ENCODE measurements at regions not wholly inside any gene's neighbourhood (a gene's known extent, or its start where the extent isn't known, plus 50 kb on each side); places are given as distances from the start of the nearest gene placed in this dataset.

DNA sequence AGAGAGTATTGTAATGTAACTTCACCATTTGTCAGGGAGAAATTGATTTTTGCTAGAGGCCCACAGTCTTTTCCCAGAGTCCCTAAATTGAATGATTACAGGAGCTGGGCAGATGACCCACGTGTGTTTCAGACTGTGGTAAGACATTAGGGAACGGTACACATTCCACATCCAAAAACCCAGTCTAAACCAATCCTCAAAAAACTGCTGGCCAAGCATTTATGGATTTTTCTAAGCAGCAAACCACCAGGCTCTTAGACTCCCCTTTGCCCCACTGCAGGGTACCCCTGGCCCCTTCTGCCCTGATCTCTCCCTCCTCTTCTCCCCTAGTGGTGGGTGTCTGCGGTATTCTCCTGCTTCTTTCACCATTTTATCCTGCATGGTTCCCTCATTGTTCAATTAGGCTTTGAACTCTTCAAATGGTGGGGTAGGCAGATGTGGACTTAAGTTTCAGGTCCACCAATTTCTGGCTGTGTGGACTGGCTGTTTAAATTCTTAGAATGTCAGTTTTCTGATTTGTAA lies 135.5 kb upstream of the SORCS3 start:
- no peak for DNase-seq

DNA sequence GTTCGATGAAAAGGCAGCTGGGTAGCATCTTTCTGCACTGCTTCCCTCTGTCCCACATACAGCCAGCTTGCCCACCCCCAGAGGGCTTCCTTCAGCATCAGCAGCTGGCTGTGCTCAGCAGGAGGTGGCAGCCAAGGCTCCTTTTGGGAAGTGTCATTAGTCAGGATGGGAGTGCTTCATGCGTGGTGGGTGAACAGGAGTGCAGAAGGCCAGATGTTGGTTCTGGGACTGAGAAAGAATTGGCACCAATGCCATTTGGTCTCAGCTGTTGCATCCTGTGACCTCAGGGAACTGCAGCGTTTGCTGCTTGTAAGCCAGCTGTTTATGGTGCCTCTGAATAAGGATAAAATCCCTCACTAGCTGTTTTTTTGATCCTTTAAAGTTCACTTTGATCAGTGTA lies 131.1 kb upstream of the SORCS3 start:
- DNase-seq = no peak

DNA sequence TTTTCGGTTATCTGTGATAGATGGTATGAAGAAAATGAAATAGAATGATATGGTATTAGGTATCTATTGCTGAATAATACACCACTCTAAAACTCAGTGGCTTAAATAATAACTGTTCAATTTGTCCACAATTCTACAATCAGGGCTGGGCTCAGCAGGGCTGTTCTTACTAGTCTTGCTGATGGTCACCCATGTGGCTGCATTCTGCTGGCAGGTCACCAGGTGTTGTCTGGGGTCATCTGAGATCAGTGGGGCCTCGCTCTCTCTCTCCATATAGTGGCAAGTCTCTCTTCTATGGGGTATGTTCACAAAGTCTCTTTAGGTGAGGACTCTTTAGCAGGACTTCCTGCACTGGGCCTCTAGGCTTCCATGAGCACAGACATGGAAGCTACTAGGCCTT lies 130.4 kb upstream of the SORCS3 start:
- DNase-seq = no peak

DNA sequence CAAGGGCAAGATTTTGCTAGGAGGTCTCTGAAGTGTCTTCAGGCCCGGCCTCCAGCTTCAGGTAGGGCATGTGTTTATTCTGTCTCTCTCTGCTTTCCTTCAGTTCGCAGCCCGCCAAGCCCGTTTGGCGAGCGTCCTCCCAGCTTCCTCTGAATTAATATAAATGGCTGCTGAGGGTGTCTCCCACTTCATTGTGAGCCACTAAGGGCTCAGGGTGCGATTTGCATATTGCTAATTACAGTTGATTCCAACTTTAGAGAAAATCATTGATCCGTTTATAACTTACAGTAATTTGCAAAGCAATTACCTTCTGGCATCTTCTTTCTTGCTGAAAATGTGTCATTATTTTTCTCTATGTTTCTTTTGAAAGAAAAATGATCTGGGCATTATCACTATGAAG lies 128.3 kb upstream of the SORCS3 start:
- no peak for DNase-seq

DNA sequence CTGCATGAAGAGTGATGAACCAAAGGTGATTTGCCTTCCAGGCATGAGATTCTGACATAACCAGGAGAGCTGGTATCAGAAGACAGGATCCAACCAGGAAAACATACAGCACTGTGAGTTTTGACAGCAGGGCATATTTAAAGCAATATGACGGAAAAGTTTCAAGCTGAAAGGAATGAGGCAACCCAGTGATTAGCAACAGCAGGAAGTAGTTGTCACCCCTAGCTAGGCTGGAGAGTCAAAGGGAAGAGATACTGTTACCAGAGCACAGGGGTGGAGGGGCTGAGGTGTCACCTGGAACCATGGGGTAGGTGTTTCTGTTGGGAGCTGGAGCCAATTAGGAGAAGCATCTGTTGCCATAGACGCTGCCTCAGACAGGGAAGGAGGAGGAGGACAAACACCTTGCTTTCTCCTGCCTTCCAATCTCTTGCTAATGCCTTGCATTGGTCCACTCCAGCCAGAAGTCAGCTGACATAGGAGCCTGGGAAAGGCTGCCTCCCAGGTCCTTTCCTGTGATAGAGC lies 125.4 kb upstream of the SORCS3 start:
- no peak for DNase-seq

DNA sequence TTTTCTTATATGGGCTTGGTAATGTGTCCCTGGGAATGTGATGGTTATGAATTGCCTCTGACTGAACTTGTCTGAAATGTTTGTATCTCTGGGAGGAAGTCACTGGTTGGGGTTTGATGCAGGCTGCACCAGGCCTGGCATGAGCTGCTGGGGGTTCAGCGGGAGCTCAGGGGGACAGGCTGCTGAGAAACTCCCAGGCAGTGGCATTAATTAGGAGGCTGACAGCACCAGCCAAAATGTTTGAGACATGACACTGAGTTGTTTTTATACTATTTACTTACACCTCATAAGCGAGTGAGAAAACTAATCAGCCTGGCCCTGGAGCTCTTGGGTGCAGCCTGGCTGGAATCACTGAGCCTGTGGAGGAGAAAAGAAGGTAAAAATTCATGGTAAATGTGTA lies 124.1 kb upstream of the SORCS3 start:
- DNase-seq = no peak

DNA sequence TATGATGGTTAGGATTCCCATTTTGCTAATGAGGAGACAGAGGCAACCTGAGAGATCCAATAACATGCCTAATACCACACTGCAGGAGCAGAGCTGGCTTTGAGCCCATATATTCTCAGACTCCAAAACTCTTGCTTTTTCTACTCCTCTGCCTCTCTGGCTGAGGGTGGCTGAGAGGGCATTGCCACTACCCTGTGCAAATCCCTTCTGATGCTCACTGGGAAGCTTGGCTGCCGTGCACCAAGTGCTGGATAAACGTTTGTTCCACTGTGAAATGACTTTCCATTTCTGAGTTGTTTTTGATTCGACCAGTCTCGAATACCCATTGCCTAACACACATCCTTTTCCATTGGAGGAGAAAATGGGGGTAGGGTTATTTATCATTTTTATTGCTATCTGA lies 123.1 kb upstream of the SORCS3 start:
- DNase-seq = no peak

DNA sequence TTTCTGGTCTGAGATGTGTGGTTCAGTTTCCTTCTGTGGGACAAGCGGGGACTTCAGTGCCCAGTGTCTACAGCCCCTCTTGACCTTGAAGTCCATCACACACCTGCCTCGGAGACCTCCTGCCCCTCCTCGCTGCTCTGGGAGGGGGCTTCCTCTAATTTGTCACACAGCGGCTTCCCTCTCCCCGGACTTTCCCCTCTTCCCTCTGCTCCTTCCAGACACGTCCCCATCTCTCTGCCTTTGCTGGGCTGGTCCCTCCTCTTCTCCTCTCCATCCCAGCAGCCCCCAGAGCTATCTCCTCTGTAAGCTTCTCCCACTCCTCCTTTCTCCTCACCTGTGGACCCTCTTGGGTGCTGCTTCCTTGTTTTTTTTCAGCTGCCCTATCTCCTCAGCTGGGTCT lies 122.2 kb upstream of the SORCS3 start:
- DNase-seq = no peak

DNA sequence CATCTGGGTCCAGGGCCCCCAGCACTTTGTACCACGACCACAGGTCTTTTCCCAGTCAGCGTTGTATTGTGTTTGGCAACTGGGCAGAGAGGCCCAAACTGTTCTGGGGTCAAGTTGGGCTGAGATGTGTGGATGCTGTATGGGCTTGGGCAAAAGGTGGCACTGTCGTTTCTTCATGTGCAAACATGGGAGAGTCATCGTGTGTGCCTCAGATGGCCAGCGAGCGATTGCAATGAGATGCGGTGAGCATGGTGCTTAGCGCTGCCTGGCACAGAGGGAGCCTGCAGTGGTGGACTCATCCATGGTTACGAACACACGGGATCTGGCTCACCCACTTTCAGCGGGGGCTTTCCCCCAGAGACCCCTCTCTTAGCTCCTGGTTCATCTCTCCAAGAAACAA lies 120.4 kb upstream of the SORCS3 start:
- DNase-seq = no peak

DNA sequence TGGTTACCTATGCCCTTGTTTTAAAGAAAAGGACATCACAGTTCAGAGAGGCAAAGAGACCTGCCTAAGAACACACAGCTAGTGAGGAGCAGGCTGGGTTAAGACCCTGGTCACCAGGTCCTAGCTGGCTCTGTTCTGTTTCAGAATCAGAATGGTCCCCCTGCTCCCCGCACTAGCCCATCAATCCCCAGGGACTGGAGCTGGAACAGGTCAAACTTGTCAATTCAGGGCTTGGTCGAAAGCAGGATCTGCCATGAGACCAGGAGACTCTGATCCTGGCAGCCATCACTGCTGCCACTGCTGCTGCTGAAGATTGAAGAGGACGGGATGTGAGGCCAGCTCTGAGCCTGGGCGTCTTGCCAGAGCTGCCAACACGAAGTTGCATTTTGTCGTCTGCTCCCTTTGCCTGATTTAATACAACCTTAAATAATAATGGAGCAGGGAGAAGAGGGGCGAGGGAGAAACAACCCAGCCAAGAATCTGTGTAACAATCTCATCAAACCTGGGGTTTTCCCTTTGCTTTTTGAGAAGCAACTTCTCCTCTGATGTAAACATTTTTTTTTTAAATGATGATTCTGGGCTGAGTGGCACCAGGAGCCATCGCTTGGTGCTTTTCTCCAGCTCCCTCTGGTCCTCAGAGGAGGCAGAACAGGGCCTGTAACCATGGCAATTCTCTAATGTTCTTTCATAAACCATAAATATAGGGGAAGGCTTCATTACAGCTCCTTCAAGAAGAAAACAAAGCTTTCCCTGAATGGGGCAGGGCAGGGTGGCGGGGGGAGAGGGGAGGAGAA lies 119.0 kb upstream of the SORCS3 start:
- DNase-seq = no peak

DNA sequence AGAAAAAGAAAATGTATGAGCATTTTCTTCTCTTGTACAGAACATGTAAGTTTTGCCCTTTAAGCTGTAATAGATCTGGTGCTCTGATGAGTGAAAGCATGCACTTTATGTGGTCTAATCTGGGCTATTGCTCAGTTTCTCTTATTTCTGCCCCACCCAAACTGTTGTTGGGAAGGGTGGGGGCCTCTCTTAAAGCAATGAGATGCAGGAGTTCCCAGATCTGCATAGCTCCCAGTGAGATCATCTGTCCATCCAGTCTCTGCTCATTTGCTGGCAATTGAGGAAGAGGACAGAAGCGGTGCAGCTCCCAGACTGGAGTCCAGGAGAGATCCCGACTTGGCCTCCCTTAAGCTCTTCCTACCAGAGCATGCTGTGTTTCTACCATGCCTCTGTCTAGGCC lies 114.9 kb upstream of the SORCS3 start:
- DNase-seq = no peak

DNA sequence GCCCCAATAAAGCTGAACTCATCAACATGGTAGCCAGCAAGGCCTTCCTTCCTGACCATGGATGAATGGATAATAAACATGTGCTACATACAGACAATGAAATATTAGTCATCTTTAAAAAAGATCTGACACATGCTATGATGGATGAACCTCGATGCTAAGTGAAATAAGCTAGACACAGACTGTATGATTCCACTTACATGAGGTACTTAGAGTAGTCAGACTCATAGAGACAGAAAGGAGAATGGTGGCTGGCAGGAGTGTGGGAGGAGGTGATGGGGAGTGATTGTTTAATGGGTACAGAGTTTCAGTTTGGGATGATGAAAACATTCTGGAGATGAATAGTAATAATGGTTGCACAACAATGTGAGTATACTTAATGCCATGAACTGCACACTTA lies 114.1 kb upstream of the SORCS3 start:
- no peak for DNase-seq

DNA sequence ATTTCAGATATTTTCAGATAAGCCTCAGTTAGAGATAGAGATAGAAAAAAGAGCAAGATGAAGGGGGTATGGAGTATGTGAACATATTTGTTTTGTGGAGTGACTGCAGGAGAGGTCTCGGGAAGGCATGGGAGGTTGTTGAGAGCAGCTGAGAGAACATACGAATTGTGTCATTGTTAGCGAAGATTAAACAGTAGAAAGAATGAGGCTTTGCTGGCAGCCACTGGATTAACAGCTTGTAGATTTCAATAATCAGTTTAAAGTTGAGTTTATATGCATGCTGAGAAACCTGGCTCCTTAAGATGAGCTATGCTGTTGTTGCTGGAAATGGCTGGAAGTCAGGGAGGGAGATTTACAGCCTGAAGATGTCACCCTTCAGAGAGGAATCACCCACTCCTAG lies 100.9 kb upstream of the SORCS3 start:
- no peak for DNase-seq

DNA sequence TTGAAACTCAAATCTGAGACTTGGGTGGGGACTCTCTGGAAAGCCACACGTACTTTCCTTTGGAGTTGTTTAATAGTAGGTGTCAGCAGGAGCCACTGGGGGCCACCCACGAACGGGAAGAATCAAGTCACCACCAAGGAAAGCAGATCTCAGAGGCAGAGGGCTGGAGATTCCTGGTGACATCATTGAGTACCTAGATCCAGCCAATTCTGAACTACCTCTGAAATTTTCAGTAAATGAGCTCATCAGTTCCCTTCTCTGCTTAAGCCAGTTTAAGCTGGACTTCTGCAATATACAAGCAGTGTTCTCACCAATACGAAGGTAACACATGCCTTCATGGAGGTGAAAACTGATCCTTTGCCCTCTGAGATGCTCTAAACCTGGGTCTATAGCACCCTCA lies 99.3 kb upstream of the SORCS3 start:
- no peak for DNase-seq

DNA sequence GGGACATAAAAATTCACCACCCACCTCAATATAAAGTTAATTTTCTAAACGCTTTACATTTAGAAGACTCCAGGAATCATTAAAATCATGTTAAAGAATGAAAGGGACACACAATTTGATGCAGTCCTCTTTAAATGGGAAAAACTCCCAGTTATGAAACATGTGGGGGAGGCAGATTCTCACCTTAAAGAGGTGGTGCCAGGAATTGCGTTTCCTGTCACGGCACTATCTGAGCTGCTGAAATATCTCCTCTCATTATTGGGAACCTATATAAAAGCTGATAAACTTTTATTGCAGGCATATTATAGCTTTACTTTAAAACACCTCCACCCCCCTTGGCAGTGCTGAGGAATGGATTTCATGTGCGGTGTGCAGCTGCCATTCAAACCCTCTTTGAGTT lies 94.8 kb upstream of the SORCS3 start:
- no peak for DNase-seq

DNA sequence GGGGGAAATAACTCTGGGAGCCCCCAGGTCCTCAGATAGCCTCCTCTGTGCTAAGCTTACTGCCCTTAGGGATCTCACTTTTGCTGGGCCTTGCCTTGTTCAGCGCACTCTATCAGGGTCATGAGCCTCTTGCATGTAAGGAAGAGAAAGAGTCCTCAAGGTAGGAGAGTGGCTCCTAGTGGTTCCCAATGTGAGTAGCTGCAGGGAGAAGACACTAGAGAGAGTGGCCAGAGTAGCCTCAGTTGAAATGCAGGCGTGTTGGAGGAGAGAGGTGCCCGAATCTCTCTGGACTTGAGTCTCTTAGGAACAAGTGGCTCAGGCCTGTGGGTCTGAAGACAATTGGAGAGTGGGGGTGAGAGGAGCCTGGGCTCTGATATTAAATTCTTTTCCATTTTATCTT lies 94.3 kb upstream of the SORCS3 start:
- DNase-seq = no peak

DNA sequence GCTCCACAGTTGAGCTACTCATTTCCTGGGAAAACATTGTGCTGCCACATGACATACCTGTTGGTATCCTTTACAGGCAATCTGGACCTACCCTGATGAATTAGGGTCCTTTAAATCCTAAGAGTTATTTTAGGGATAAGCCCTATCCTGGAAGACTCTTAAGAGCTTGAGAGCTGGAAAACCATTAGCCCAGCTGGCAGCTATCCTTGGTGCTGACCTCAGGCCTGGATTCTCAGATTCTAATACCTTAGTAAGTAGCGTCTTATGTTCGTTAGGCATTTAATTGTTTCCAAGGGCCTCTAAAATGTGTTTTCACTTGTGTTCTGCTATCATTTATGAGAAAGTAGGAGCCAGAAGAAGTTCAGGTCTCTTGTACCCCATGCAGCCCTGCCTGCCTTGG lies 93.0 kb upstream of the SORCS3 start:
- DNase-seq = no peak

DNA sequence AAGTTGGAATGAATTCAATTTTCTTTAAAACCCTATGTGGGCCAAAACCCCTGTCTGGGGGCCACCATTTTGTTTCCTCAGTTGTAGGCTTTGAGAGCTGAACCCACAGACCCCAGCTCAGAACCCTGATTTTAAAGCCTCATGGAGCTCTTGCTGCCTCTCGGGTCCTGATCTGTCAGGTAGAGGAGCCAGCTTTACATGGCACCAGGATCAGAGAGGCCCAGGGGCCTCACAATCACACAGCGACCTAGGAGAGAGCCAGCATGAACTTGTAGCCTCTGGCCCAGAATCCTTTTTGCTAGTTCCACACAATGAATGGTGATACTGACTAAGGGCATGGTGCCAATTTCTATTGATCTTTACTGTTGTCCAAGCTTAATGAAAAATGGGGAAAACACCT lies 84.3 kb upstream of the SORCS3 start:
- DNase-seq = no peak

DNA sequence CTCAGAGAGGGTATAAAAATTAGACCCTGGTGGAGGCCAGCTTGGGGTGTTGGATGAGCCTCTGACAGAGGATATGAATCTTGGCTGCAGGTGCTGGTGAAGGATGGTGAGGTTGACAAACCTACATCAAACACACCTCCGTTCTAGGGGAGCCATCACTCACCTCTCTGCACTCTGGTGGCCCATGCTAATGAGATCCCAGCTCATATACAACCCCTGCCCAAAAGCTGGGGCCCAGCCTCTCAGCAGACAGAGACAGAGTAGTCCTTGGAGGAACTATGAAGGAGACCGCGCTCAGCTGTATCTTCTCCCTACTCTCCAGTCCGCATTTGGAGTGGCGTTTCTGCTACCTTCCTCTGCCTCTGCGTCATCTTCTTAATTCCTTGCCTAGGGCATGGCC lies 83.1 kb upstream of the SORCS3 start:
- no peak for DNase-seq

DNA sequence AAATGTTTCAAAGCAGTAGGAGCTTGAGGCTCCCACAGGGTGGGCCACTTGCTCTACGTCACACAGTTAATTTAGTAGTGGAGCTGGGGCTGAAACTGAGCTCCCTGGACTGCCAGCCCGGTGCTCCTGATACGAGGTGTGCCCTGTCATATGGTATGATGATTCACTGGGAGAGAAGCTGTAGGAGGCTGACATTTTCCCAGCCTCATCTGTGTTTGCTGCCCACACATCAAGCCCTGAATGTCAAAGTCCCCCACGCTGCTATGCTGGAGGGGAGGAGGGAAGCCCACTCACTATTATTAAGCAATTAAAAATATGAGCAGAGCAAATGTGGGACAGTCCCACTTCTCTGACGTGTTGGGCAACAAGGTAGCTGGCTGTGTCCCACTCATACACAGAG lies 81.2 kb upstream of the SORCS3 start:
- DNase-seq = no peak

DNA sequence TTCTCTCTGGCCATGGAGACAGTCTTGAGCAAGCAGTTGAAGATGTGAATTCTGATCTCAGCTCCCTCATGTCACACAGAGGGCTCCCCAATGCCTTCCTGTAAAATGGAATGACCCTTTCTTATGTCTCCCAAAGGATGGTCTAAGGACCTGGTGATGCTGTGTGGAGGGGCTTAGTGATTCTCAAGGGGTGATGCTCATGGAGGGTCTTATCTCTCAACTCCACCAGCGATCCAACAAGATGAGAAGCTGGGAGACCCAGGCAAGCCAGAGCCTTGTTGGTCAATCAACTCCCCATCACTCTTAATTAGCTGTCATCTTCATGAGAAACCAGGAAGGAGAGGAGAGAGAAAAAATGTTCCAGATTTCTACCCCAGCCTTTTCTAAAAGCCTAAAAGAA lies 78.0 kb upstream of the SORCS3 start:
- DNase-seq = no peak

DNA sequence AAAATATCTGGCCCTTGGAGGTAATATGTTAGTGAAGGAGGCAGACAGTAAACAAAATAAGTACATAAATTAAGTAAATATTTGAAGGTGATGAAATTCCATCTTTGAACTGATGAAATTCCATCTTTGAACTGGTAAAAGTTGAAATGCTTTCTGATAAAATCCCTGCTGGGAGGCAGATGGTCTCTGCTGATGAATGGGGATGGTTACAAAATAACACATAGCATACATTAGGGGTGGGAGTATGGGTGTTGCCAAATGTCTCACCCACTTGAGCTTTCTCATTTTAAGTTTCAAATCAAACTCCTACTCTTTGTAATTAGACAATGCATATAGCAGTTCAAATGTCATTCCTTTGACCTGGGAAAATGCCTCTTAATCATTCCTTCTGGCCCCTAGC lies 77.5 kb upstream of the SORCS3 start:
- DNase-seq = no peak

DNA sequence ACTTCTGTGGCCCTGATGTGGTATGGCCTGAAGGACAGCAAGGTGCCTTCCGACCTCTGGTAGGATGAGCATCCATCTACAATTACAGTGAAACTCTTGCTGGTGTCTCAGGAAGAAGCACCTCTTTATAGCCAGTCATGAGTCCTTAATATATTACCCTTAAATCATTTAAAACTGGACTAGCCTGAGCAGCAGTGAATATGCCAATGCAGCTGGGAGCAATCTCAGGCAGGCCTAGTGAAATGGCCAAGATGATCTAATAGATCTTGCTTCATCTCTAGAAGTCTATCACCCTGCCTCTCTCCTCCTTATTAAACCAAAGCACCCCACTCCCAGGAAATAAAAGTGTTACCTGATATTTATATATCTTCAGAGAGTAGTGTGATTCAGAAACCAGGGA lies 66.7 kb upstream of the SORCS3 start:
- DNase-seq = no peak

DNA sequence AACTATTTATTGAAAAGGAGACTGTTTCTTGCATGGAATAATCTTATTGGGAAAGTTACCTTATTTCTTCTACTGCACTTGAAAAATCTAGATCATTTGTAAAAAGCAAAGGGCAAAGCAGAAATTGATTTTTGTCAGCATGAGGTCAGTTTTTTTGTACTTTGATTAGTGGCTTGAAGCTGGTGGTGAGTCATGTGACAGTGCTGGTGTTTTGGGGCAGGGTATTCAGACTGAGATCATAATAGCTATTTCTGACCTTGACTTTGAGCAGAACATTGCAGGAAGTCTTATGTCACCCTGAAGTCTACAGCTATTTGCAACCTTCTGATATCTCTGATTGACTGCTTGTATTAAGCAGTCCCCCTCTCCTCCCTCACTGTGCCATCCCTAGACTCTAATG lies 66.3 kb upstream of the SORCS3 start:
- no peak for DNase-seq

DNA sequence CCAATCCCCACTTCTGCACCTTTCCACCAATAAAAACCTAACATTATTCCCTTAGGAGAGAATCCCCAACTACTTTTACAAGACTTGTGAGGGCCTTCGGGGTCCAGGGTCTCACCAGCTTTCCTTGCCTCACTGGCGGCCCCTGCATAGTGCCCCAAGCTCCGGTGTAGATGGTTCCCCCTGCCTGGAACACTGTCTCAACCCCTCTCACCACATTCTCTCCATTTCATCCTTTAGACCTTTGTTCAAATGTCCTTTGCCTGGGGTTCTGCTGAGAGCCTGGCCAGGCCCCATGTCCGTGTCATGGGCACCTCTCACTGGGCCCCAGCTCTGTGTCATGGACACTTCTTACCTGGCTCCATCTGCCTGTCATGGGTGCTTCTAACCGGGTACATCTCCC lies 64.5 kb upstream of the SORCS3 start:
- no peak for DNase-seq

Data from T-helper 9 cell (primary cell).